VCaP (cell line): ENCODE measurements at regions not wholly inside any gene's neighbourhood (a gene's known extent, or its start where the extent isn't known, plus 50 kb on each side); places are given as distances from the start of the nearest gene placed in this dataset.

Source experiments
- H3K27ac ChIP-seq: fragments of 450-650 bp; 2 replicates; pipeline ENCODE4 v1.5.1; 2017
- TF ChIP-seq, protein P1 (sequence below): fragments of 450-650 bp; conservative IDR thresholded peaks from 2 replicates; pipeline ENCODE4 v1.5.1; 2017; ENCODE audit warnings: mild to moderate bottlenecking, moderate library complexity

DNA sequence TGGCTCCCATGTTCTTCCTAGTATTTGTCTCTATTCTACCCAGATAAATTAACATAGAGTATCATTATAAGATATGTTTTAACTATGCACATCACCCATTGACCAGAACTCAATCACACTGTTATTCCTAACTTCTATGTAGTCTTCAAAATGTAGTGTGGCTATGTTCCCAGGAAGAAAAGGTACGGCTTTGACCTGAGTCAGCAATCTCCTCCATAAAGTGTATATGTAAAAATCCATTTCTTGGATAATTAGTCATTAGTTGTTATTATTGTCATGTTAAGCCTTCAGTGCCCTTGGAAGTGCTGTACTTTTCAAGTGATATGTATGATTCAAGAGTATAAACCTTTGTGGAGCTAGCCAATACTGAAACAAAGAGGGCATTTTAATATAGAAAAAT lies 444.0 kb upstream of the ZWINT start:
- TF ChIP-seq, protein P1, sequence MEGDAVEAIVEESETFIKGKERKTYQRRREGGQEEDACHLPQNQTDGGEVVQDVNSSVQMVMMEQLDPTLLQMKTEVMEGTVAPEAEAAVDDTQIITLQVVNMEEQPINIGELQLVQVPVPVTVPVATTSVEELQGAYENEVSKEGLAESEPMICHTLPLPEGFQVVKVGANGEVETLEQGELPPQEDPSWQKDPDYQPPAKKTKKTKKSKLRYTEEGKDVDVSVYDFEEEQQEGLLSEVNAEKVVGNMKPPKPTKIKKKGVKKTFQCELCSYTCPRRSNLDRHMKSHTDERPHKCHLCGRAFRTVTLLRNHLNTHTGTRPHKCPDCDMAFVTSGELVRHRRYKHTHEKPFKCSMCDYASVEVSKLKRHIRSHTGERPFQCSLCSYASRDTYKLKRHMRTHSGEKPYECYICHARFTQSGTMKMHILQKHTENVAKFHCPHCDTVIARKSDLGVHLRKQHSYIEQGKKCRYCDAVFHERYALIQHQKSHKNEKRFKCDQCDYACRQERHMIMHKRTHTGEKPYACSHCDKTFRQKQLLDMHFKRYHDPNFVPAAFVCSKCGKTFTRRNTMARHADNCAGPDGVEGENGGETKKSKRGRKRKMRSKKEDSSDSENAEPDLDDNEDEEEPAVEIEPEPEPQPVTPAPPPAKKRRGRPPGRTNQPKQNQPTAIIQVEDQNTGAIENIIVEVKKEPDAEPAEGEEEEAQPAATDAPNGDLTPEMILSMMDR = no peak
- no peak overlapping the region for H3K27ac ChIP-seq

DNA sequence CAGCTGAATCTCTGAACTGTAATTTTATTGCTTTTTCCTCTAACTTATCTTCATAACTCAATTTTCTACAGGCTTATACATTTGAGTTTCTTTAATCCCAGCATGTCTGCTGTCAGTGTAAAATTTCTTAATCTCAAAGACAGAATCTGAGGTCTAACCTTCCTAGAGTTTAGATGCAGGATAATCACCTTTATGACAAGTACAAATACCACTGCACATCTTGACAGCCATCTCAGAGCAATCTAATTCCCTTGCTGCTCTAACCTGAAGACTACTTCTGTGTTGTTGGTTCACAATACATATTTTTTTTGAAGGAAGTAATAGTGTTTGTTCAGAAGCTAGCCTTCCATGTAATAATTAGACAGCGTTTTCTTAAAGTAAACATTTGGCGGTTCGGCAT lies 424.2 kb upstream of the ZWINT start:
- TF ChIP-seq, protein P1 = no peak
- H3K27ac ChIP-seq = no peak overlapping the region

DNA sequence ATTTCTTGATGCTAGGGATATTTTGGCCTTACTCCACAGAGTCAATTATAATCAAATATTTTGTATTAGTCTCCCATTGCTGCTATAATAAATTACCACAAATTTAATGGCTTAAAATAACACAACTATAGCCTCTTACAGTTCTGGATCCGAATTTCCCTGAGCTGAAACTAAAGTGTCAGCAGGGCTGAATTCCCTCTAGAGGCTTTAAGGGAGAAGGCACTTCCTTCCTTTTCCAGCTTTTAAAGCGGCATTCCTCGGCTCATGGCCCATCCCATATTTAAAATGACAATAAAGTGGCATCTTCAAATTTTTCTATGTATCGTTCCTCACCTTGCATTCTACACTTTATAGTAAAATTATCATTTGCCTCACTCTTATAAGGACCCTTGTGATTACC lies 421.4 kb upstream of the ZWINT start:
- H3K27ac ChIP-seq = no peak overlapping the region
- TF ChIP-seq, protein P1 = no peak; the same call in 1 of the 2 replicates

DNA sequence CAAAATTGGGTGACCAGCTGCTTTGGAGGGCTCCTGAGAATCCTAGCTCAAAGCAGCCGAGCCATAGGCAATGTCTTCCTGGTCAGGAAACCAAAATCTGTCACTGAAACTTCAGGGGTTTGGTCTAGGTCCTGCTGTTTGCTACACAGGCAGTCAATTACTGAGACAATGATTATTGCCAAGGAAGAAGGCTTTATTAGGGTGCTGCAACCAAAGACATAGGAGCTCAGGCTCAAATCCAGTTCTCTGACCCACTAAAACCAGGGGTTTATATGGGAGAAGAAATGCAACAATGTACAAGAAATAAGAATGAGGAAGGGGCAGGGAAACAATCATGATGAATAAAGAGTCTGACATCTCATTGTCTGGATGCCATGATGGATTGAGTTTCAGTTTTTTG lies 410.3 kb upstream of the ZWINT start:
- TF ChIP-seq, protein P1 = no peak
- H3K27ac ChIP-seq = no peak overlapping the region

DNA sequence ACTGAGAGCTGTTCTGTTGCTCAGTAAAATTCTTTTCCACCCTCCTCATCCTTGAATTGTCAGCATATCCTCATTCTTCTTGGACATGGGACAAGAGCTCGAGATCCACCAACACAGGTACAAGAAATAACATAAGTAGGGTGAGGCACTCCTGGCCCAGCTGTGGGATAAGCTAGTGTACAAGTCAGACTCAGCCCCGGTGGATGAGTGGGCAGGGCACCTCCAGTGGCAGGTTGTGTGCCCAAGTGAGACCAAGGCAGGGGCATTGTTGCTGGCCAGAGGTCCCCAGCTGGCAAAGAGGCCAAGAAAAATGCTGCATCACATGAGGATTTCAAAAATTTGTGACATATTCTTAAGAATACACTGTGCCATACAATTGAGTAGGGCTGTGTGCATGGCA lies 402.0 kb upstream of the ZWINT start:
- no peak overlapping the region for H3K27ac ChIP-seq
- TF ChIP-seq, protein P1 = no peak

DNA sequence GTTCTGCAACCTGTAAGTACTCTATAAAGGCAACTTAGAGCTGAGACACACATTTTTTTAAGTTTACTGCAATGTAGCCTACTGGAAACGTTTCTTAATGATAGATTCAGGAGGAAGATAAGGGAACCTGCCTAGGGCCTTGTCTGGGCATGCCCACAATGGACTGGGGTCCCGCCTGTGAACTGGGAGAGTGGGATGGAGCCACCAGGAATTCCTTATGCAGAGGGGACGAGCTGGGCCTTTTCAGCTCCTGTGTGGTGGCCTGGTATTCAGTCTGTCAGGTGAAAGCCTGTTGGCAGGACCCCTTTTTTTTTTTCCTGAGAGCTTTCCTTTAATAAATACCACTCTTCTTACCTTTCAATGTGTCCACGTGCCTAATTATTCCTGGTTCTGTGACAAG lies 384.4 kb upstream of the ZWINT start:
- no peak overlapping the region for H3K27ac ChIP-seq
- TF ChIP-seq, protein P1 = no peak

DNA sequence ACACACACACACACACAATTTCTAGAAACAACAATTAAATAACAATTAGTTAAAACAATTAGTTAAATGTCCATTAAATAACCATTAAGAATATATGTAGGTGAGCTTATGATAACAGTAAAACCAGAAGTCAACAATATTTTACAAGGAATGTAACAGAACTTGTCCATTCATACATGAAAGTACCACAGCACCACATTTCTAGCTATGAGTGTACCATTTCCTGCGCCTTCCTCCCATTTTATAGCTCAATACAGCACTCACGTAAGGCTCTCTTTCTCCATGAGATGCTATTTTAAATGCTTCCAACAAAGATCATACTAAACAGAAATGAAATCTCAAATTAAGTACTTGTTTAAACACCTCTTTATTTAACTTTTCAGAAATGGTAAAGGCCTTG lies 367.3 kb upstream of the ZWINT start:
- TF ChIP-seq, protein P1 = no peak
- no peak overlapping the region for H3K27ac ChIP-seq

DNA sequence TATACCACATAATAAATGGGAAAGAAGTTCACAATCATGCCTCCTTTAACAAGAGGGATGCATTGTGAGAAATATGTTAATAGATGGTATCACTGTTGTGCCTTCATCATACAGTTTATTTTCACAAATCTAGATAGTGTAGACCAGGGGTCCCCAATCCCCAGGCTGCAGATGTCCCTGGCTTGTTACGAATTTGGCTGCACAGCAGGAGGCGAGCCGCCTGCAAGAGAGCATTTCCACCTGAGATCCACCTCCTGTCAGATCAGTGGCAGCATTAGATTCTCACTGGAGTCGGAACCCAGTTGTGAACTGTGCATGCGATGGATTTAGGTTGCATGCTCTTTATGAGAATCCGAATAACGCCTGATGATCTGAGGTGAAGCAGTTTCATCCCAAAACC lies 361.9 kb upstream of the ZWINT start:
- TF ChIP-seq, protein P1 = no peak
- H3K27ac ChIP-seq = no peak overlapping the region
